CD4-positive, alpha-beta T cell treated with Interleukin-12 subunit alpha and Interleukin-12 subunit beta, for 1 hour (primary cell): ENCODE measurements at regions not wholly inside any gene's neighbourhood (a gene's known extent, or its start where the extent isn't known, plus 50 kb on each side); places are given as distances from the start of the nearest gene placed in this dataset.
"Not testable (repeated sequence)": the region's sequence is repeated elsewhere in the genome, so short reads cannot be mapped to it uniquely, and the experiment has no call there.

Source experiments
- DNase-seq: peaks from one replicate; pipeline ENCODE4 v3.0.0-alpha.2; 2020

DNA sequence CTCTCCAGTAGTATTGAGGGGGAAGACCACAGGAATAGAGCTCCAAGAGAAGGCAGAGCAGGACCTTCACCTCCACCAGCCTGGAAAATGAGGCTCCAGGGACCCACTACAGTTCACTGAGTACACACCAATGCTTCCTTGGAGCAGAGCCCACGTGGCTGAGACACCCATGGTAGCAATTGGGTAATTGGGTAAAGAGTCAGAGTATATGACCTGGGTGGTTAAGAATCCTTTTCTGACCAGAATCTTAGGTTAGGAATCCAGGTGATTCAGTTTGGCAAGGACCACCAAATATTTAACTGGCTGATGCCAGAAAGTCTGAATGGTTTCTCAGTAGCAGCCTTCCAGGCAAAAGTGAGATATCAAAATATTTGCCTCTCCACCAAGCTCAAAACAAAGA lies 107.7 kb downstream of the MDH1 start:
- no peak for DNase-seq

DNA sequence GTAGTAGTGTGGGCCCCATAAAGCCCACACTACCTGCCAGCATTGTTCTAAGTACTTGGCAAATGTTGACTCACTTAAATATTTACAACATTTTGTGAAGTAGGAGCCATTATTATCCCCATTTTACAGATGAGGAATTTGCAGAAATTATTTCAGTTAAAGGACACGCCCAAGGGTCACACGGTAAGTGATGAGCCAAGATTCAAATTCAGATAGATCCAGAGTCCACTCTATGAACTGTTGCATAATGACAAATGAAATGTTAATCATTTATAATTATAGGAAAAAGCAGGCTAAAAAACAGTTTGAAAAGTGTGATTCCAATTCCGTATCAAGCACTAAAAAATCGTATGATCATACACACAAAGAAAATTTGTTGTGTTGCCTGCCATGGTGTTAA lies 108.4 kb downstream of the MDH1 start:
- no peak for DNase-seq

DNA sequence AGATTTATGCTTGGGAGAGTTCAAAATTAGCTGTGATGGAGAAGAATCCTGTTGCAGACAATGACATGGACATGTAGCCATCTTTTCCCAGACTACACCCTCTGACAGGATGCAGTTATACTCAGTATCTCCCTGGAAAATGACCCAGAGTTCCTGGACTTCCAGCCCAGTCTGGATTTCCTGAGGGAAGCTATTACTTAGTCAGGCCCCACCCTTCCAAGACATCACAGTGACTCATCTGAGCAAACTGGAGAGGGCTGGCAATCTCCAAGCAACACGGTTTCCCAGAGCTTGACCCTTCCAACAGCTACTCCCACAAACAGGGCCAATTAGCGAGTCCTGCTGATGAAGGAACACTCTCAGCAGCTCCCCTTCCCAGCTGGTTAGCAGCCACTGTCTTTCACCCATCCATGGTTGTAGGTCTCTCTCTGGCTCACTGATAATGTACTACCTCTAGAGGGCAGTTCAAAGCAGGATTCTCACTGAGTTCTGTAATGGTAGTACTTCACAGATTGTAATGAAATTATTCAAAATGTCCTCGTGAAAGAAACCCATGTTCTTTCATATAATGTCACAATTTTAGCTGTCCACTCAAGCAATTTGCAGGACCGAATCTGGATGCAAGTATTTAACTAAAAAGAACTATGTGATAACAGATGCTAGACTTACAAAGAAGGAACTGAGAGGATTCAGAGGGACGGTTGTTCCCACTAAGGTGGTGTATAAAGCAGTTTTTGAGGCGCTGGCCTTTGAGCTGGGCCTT lies 110.2 kb downstream of the MDH1 start:
- DNase-seq: peak; percentile 50

DNA sequence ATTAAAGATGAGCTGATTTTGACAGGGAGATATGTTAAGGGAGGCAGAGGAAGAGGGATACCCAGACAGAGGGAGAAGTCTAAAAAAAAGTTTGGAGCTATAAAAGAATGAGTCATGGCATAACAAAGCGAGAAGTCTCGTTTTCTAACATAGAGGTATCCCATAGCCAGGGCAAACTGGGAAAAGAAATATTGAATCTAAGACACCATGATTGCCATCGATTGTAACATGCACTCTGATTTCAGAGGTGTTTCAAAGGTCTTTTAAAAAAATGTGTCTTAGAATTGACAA lies 110.7 kb downstream of the MDH1 start:
- no peak for DNase-seq

DNA sequence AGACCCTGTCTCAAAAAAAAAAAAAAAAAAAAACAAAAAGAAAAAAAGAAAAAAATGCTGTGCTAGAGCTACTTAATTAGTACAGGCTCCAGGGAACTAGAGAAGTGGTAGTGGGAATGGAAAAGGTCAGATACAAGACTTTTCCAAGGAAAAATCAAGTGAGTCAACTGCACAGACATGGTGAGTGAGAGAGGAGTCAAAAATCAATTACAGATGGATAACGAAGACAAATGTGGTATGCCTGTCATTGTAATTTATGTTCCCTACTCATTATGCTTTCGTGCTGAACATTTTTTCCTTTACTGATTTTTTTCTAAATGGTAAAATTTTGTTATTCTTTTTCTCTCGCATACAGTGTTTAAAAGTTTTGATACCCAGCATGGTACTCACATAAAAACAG lies 111.5 kb downstream of the MDH1 start:
- DNase-seq: no peak

DNA sequence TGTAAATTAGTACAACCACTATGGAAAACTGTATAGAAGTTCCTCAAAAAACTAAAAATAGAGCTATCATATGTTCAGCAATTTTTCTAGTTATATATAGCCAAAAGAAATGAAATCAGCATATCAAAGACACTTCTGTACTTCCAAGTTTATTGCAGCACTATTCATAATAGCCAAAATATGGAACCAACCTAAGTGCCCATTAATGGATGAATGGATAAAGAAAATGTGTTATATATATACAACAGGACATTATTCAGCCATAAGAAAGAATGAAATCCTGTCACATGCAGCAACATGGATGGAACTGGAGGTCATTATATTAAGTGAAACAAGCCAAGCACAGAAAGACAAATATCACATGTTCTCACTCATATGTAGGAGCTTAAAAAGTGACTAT lies 112.6 kb downstream of the MDH1 start:
- DNase-seq: no peak

DNA sequence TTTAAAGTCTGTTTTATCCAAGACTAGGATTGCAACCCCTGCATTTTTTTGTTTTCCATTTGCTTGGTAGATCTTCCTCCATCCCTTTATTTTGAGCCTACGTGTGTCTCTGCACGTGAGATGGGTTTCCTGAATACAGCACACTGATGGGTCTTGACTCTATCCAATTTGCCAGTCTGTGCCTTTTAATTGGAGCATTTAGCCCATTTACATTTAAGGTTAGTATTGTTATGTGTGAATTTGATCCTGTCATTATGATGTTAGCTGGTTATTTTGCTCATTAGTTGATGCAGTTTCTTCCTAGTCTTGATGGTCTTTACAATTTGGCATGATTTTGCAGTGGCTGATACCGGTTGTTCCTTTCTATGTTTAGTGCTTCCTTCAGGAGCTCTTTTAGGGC lies 117.3 kb downstream of the MDH1 start:
- not testable (repeated sequence) for DNase-seq

DNA sequence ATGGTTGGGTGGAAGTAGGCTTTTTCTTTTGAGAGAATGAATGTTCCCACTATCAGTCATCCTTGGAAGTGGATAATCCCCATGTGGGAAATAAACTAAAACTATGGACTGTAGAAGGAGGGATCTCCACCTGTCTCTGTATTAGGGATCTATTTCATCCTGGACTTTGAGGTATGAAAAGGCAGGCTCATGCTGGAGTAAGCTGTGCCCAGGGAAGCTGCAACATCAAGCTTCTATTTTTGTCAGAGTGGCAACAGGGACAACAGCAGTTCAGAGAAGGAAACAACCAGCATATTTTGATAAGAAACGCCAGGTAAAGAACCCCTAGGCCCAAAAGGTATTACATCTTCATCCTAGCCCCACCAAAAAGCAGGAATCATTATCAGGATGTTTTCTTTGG lies 122.0 kb downstream of the MDH1 start:
- no peak for DNase-seq

DNA sequence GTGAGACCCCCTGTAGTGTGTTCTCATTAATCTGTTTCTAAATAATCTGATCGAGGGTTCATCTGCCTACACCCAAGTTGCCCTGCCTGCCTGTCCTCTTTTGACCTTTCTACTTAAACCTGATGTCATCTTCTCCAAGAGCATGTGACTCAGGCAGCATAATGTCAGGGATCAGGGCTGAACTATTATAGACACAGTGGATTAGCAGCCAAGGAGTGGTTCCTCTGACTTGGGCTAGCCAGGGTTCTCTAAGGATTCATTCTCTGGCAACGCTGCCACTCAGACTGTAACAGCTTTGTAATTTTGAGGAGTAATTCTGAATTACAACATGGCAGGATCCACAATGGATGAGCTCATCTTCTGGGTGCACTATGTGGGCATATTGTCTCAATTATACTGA lies 124.0 kb downstream of the MDH1 start:
- no peak for DNase-seq

DNA sequence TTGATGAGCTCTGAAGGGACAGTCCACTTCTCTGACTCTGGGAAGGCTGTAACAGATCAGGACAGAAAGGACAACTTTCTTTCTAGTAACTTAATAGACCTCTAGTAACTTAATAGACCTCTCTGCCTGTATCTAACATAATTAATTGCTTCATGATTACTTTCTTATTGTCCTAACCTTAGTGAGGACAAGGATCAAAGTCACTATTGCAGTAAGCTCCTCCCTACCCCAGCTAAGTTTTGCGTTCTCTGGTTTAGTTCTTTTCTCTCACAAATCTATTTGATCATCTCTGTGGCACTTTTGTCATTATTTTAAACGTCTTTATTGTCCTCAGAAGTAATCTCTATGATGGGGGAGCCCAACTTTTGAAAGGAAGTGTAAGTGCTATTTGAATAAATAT lies 125.5 kb upstream of the UGP2 start:
- no peak for DNase-seq

DNA sequence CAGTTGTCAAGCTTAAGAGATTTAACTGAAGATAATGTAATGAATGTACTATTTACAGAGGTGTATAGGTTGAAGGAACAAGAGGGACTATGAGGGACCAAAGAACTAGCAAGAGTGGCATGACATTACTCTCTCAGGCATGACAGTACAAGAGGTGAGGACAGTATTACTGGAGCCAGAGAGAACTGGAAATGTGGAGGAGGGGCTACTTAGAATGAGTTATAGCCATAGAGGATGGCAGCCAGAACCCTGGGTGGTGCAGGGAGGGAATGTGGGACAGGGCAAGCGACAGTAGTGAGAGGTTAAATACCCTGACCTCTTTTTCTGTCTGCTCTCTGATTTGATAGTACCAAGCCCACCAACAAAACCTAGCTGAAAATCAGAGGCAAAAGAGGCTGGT lies 122.6 kb upstream of the UGP2 start:
- DNase-seq: no peak

DNA sequence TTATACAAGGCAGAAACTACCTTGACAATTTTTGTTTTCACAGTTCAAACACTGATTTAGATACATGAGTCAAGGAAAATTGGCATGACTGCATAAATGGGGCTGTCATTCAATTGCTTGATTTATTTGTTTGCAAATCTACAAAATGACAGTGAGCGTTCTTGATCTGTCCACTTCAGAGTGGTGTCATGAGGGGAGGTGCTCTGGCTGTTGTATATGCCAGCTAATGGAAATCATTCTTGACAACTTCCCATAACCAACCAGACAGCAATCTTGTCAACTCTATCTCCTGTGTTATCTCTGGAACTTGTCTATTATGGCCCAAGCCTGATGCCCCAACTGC lies 120.6 kb upstream of the UGP2 start:
- DNase-seq: no peak

DNA sequence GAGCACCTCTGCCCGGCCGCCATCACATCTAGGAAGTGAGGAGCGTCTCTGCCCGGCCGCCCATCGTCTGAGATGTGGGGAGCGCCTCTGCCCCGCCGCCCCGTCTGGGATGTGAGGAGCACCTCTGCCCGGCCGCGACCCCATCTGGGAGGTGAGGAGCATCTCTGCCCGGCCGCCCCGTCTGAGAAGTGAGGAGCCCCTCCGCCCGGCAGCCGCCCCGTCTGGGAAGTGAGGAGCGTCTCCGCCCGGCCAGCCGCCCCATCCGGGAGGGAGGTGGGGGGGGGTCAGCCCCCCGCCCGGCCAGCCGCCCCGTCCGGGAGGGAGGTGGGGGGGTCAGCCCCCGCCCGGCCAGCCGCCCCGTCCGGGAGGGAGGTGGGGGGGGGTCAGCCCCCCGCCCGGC lies 119.4 kb upstream of the UGP2 start:
- not testable (repeated sequence) for DNase-seq

DNA sequence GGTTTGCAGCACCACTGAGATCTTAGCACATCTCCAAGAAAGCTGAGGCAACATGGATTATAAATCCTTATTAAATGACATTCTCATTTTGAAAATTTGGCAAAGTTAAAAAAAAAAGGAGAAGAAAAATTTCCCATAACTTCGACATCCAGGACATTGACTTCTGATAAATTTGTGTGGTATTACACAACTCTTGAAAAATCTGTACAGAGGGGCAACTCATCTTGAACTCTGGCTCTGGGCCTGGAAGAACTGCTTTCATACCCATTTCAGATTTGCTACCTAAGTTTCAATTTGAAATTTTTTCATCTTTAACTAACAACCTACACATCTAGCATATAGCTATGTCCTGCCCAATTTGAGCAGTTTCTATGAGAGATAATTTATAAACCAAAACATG lies 118.0 kb upstream of the UGP2 start:
- no peak for DNase-seq

DNA sequence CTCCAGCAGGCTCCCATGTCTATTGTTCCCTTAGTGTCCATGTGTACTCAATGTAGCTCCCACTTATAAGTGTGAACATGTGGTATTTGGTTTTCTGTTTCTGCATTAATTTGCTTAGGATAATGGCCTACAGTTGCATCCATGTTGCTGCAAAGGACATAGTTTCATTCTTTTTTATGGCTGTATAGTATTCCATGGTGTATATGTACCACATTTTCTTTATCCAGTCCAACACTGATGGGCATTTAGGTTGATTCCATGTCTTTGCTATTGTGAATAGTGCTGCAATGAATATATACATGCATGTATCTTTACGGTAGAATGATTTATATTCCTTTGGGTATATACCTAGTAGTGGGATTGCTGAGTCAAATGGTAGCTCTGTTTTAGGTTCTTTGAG lies 116.5 kb upstream of the UGP2 start:
- not testable (repeated sequence) for DNase-seq

DNA sequence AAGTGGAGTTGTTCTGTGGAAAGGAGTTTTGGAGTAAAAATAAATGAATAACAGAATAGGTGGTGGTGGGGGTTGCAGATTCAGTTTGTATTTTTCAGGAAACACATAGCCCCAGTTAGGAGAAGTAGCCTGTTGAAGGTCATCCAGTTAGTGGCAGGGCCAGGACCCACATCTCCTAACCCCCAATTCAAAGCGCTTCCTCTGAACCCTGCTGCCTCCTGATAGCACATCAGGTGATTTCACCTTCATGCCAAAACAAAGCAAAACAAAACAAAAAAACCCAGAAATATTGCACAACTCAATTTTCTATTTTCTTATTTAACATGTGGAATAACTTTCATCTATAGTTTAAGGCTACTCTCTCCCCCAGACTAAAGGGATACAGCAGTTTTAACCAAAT lies 112.3 kb upstream of the UGP2 start:
- no peak for DNase-seq

DNA sequence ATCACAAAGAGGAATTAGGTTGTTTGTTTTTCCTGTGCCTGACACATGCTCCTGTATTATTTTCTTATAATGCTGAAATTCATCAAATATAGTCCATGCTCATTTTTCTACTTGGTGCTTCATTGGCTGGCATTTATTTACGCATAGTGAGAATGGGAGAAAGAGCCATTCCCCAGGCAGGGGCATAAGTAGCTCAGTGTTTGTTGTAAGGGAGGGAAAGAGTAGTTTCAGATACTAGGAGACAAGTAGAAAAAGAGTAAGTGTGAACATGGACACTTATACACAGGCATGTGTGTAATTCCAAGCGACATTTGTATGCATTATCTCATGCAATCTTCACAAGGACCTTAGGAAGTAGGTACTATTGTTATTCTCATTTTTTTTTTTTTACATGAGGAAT lies 111.9 kb upstream of the UGP2 start:
- DNase-seq: no peak

DNA sequence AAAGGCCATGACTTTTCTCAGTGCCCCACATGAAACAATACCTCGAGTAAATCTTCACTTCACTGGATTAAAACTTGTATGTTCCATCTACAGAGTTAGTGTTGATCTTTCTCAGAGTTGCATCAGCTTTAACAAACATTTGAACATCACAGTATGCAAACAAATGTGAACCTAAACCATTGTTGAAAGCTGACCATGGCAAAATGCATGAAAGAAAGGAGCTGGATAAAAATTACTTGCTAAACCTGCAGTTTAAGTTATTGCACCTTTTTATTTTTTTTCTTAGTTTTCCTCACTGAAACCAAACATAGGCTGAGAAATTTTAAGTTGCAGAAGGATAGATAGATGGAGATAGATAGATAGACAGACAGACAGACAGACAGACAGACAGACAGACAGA lies 107.2 kb upstream of the UGP2 start:
- DNase-seq: no peak

DNA sequence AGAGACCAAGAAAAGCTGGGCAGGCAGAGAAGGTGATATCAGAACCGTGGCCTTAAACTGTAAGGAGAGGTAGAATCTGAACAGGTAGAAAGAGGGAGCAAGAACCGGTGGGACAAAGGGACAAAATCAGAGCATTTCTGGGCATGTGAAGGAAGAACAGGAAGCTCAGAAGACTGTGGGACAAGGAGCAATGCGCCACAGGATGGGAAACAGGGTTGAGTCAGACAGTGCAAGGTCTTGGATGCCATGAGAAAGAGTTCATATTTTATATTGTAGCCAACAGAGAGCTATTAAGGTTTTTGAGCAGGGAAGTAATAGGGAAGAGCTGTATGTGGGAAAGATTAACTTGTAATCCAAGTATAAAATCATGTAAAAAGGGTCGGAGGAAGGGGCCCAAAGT lies 106.4 kb upstream of the UGP2 start:
- DNase-seq: no peak

DNA sequence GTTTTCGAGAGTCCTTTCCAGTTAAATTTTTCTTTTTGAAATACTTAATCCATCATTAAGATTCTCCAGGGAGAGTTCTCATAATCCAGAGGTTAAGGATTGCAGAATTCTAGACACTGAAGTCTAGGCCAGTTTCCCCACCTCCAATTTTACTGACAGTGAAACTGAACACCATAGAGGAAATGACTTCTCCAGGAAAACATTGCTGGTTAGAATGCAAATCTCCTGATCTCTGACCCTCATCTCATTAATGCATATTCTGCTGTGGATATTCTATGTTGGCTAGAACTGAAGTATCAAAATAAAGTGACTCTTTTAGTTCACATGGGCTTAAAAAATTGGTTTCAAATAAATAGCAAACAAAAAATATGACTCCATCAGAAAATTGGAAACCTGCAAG lies 105.8 kb upstream of the UGP2 start:
- DNase-seq: no peak

DNA sequence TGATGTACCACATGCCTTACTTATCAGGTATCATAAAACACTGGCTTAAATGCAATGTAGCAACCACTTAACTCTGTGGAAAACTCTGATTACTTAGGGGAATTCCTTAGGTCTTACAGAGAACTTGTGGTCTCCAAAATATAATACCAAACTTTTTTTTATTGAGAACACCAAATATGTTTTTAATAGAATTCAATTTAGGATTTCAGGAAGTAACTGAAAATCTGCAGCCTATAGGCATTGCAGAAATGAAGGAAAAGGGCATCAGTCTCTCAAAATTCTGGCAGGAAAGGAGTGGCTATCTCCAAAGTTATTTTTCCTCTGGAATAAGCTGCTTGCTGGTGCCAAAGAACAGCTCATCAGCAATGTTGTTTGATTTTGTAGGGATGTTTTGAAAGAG lies 105.3 kb upstream of the UGP2 start:
- no peak for DNase-seq

DNA sequence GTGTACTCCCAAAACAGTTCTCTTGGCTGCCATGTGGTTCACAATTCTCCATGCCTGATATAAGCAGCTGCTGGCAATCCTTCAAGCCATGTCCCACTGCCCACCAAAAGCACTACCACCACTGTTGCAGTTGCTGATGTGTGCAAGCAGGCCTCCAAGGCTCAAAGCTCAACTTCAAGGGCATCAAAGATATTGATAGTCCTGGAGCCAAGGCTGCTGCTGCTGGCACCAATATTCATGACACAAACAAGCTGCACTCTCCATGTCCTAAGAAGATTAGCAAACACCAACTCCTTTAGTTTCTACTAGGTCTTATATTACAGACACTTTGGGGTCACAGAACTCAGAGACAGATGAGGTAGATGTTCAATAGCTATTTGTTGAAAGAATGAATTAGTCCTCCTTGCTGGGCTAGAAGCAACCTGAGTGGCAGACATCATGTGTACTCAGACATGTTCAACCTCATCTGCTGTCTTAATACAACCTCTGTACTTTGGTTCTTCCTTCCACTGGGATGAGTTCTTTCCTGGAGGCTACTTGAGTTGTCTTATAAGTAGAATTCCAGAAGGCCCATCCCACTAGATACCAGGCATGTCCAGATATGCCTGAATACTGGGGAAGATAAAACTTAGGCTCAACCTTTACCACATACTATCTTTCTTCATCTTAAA lies 104.5 kb upstream of the UGP2 start:
- no peak for DNase-seq

DNA sequence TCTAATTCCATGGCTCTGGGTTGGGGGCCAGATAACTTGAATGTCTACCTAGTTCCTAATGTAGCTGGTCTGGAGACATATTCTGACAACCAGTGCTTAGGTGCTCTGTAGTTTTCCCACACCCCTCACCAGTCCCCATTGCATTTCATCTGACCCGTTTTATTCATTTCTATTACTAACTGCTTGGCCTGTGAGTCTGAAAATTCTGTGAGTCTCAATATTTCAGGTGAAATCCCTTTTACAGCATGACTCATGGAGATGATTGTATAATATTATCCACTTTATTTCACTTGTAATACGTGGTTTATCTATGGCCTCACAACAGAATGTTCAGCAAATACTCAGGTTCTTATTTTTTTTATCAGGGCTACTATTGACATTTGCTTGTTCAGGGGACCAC lies 103.7 kb upstream of the UGP2 start:
- no peak for DNase-seq

DNA sequence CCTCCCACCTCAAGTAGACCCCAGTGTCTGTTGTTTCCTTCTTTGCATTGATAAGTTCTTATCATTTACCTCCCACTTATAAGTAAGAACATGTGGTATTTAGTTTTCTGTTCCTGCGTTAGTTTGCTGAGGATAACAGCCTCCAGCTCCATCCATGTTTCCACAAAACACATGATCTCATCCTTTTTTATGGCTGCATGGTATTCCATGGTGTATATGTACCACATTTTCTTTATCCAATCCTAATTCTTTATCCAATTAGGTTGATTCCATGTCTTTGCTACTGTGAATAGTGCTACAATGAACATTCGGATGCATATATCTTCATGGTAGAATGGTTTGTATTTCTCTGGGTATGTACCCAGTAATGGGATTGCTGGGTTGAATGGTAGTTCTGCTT lies 102.5 kb upstream of the UGP2 start:
- DNase-seq: not testable (repeated sequence)

DNA sequence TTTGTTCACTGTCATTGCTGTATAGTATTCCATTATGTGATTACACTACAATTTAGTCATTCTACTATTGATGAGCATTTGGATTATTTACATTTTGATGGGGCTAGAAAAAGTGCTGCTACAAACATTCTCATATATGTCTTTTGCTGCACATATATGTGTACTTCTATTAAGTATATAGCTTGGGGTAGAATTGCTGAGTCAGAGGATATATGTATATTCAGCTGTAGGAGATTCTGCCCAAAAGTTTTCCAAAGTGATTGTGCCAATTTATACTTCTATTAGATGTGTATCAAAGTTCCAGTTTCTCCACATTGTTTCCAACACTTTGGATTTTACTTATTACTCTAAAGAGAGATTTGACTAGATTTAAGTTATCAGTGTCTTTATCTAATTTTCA lies 101.7 kb upstream of the UGP2 start:
- no peak for DNase-seq
